HUES6 (cell line): ENCODE measurements at regions not wholly inside any gene's neighbourhood (a gene's known extent, or its start where the extent isn't known, plus 50 kb on each side); places are given as distances from the start of the nearest gene placed in this dataset.

ENCODE experiments used
- H3K27ac ChIP-seq: 2 replicates; pipeline ENCODE4 v1.7.0; 2013; ENCODE audit warnings: low read depth, mild to moderate bottlenecking, low read length, inconsistent platforms
- H3K27me3 ChIP-seq: 2 replicates; pipeline ENCODE4 v1.6.1; 2013; ENCODE audit warnings: low read length; ENCODE audit not compliant: control insufficient read depth, insufficient read depth
- H3K36me3 ChIP-seq: 2 replicates; pipeline ENCODE4 v1.6.1; 2013; ENCODE audit warnings: low read length; ENCODE audit not compliant: control insufficient read depth, insufficient read depth
- H3K4me1 ChIP-seq: 2 replicates; pipeline ENCODE4 v1.6.1; 2013; ENCODE audit warnings: low read length; ENCODE audit not compliant: control insufficient read depth, insufficient read depth
- H3K4me3 ChIP-seq: 2 replicates; pipeline ENCODE4 v1.5.1; 2013; ENCODE audit warnings: low read depth, low read length
- H3K9ac ChIP-seq: one replicate; pipeline ENCODE4 v1.6.1; 2013; ENCODE audit warnings: mild to moderate bottlenecking, low read length
- H3K9me3 ChIP-seq: 2 replicates; pipeline ENCODE4 v1.6.1; 2013; ENCODE audit warnings: low read depth, low read length; ENCODE audit not compliant: control insufficient read depth, insufficient read depth

DNA sequence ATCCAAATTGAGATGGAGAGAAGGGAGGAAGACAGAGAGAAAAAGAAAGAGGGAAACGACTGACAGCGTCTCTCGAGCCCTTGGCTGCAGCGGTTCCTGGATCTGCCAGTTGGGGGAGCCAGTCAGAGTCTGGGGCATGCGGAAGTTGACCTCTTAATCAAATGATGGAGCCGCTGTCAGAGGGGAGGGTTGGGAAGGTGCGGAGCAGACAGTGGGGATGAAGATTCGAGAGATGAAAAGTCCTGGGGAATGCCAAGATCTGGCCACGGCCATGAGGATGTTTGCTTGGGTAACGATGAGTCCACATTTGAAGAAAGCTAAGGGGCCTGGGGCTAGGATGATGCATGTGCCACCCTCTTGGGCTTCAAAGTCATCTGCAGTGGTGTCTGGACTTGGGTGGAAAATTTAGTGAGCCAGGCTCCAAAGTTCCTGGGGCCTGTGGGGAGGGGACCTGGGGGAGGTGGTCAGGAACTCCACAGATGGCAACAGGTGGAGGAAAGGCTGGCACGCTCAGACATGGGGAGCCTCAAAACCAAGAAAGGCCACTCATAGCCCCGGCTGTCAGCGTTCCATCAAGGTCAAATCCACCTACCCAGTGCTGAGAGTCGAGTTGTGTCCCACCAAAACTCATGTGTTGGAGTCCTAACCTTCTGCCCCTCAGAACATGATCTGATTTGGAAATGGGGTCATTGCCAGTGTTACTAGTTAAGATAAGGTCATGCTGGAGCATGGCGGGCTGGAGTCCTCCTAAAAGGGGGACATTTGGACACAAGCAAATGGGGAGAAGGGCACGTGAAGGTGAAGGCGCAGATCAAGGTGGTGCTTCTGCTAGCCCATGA is 200.1 kb downstream of the NDUFA10 start:
- no peak overlapping the region for H3K4me3 ChIP-seq
- peaks cover 2% of the 10 kb centered on the region; the same call in 1 of the 2 replicates for H3K9me3 ChIP-seq
- peaks cover 8% of the 10 kb centered on the region; the same call in 1 of the 2 replicates for H3K27me3 ChIP-seq
- no peak overlapping the region for H3K27ac ChIP-seq
- no peak overlapping the region for H3K9ac ChIP-seq
- peaks cover 4% of the 10 kb centered on the region for H3K4me1 ChIP-seq
- H3K36me3 ChIP-seq = no peaks in the 10 kb centered on the region

DNA sequence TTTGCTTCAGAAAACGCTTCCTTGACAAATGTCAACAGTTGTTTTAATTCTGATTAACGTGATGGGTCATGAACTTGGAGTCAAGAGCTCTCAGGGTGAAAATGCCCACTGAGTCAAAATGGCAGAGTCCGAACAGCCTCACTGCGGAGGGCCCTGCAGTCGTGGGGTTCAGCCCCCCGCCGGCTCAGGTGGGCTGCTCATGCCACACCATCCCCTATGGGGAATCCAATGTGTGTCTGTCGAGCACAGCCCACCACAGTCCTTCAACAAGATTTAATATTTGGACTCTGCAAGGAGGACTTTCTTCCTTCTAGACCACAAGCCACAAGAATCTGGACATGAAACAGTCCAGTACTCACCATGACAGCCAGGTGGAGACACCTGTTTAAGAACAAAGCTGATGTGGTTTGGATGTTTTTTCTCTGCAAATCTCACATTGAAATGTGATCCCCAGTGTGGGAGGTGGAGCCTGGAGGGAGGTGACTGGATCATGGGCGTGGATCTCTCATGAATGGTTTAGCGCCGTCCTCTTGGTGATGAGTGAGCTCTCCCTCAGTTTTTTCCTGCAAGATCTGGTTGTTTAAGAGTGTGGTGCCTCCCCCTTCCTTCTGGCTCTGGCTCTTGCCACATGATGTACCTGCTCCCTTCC is 201.0 kb downstream of the NDUFA10 start:
- Histone ChIP-seq H3K9me3 (peaks cover 2% of the 10 kb centered on the region; the same call in 1 of the 2 replicates), H3K4me3 (no peak overlapping the region), H3K4me1 (peaks cover 4% of the 10 kb centered on the region), H3K27me3 (peaks cover 8% of the 10 kb centered on the region; the same call in 1 of the 2 replicates), H3K36me3 (no peaks in the 10 kb centered on the region), H3K27ac (no peak overlapping the region), H3K9ac (no peak overlapping the region)

DNA sequence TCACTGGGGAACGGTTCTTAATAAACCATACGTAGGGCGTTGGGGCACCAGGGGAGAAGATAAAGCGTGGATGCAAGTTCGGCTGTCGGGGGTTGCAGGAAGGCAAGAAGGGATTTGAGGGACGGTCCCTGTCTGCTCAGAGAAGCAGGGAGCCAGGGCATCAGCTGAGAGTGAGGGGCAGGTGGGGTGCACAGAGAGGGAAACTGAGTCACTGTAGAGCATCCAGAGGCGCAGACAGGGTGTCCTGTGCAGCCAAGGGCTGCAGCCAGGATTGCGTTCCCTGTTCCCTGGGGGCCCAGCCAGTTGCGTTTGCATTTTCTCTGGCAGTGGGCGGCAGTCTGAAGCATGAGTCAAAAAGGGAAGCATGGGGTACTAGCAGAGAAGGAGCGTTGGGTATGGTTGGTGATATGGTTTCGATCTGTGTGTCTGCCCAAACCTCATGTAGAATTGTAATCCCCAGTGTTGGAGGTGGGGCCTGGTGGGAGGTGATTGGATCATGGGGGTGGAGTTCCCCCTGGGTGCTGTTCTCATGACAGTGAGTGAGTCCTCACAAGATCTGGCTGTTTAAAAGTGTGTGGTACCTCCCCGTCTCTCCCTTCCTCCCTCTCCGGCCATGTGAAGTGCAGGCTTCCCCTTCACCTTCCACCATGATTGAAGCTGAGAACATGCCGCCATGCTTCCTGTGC is 202.9 kb downstream of the NDUFA10 start:
- H3K27me3 ChIP-seq = peaks cover 8% of the 10 kb centered on the region; the same call in 1 of the 2 replicates
- H3K4me3 ChIP-seq = no peak overlapping the region
- H3K9ac ChIP-seq = no peak overlapping the region
- H3K4me1 ChIP-seq = peaks cover 4% of the 10 kb centered on the region
- H3K36me3 ChIP-seq = no peaks in the 10 kb centered on the region
- H3K9me3 ChIP-seq = peaks cover 2% of the 10 kb centered on the region; the same call in 1 of the 2 replicates
- no peak overlapping the region for H3K27ac ChIP-seq

- Histone ChIP-seq H3K4me3 (no peak overlapping the region), H3K27ac (no peak overlapping the region), H3K27me3 (peaks cover 8% of the 10 kb centered on the region; the same call in 1 of the 2 replicates), H3K9ac (no peak overlapping the region), H3K36me3 (no peaks in the 10 kb centered on the region), H3K4me1 (peaks cover 4% of the 10 kb centered on the region), H3K9me3 (peaks cover 2% of the 10 kb centered on the region; the same call in 1 of the 2 replicates)
Observed at GRCh38 chr2:239821694-239822075, 203.5 kb downstream of the NDUFA10 start.

DNA sequence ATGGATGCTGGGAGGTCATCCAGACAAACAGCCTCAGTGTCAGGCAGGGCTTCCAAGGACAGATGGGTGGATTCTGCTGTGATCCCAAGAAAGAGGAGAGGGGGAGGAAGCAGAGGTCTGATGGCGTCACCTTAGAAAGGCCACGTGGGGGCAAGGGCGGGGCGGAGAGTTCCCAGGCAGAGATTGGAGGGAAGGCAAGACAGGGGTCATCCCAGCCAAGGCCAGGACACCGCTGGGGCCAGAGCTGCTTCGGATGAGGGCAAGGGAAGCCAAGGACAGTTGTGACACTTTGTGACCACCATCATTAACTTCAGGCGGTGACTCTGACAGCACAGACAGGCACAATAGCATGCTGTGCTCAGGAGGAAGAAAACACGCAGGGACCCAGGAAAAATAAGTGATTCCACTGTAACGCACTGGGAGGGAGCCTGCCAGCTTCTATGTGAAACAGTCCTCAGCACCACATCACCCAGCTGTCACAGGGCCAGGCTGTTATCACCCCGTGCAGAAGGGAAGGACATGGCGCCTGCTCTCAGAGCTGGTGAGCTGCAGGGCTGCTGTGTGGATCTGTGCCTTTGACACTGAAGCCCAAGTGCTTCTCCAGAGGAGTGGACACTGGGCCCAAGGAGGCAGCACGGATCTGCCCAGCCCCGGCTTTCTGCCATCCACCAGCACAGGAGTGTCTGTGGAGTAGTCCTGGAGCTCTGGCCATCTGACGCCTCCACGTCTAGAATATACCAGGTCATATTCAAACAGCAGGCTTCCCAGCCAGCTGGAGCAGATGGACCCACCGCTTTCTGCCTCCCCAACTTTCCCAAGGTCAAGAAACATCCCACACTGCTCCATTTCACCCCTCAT is 204.1 kb downstream of the NDUFA10 start:
- H3K36me3 ChIP-seq = no peaks in the 10 kb centered on the region
- H3K27ac ChIP-seq = no peak overlapping the region
- H3K9me3 ChIP-seq = no peaks in the 10 kb centered on the region
- H3K27me3 ChIP-seq = peaks cover 8% of the 10 kb centered on the region; the same call in 1 of the 2 replicates
- no peak overlapping the region for H3K4me3 ChIP-seq
- no peak overlapping the region for H3K9ac ChIP-seq
- peaks cover 4% of the 10 kb centered on the region for H3K4me1 ChIP-seq

DNA sequence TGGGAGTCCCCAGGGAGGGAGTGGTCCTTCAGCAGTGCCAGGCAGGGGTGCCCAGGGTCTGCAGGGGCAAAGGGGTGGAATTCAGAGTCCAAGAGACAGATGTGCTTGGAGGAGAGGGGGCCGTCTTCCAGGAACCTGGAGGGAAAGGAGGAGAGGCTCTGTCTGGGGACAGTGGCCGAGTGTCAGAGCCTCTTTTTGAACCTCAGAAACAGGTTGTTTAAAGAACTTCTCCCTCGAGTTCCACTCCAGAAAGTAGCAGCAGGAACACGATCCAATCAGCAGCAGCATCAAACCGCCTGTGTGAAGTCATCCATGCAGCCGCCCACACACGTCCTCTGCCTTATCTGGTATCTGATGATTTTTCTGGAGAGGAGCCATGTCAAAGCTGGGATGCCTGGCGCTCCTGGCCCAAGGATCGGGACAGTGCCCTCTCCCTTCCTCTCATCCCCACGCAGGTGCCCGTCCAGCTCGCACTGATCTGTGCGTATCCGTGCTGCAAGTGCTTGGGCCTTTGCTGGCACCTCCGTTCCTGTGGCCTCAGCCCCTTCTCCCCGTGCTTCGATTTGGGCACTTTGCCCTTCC is 205.1 kb downstream of the NDUFA10 start:
- peaks cover 8% of the 10 kb centered on the region; the same call in 1 of the 2 replicates for H3K27me3 ChIP-seq
- H3K4me3 ChIP-seq = no peak overlapping the region

DNA sequence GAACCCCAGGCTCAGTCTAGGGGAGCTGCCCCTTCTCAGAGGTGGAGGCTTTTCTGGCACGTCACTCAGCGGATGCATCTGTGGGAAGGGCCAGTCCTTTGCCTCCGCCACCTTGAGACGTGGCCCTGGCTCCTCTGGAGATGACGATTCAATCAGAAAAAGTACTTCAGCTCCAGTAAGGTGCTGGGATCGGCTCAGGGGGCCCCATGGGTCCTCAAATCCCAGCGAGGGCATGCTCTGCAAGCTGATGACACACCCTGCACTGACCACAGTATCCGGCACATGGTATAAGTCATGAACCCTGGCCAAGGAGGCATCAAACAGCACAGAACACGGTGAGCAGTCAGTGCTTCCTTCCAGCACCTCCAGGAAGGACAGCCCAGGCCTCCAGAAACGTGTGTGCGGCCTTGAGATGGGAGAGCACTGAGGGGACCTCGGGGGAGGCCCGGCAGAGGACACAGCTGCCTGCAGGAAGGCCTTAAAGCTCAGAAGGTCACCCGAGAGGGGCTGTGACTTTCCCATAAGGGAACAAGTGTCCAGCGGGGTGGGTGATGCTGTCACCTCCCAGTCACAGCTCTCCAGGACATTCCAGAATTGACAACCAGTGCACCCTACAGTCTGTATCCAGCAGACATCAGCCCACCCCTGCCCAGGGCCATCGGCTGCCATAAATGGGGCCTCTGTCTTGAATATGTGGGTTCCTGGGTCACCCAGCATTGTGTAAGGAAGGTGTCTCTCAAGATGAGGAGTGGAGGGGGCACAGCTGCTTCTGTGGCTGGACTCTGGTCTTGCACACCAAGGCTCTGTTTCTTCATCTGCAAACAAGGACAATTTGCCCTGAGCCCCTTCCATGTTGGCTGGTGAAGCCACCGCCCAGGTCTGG is 205.8 kb downstream of the NDUFA10 start:
- Histone ChIP-seq H3K4me1 (no peaks in the 10 kb centered on the region; the same call in none of the 2 replicates), H3K27ac (no peak overlapping the region), H3K9me3 (no peaks in the 10 kb centered on the region), H3K27me3 (peaks cover 8% of the 10 kb centered on the region; the same call in 1 of the 2 replicates), H3K4me3 (no peak overlapping the region), H3K36me3 (no peaks in the 10 kb centered on the region), H3K9ac (no peak overlapping the region)

More for the DNA sequence above, 205.1 kb downstream of the NDUFA10 start:
- Histone ChIP-seq H3K36me3 (no peaks in the 10 kb centered on the region), H3K9me3 (no peaks in the 10 kb centered on the region), H3K27ac (no peak overlapping the region), H3K9ac (no peak overlapping the region), H3K4me1 (peaks cover 4% of the 10 kb centered on the region)

- Histone ChIP-seq H3K27me3 (peaks cover 8% of the 10 kb centered on the region; the same call in 1 of the 2 replicates), H3K9ac (no peak overlapping the region), H3K4me3 (no peak overlapping the region), H3K9me3 (no peaks in the 10 kb centered on the region), H3K4me1 (no peaks in the 10 kb centered on the region; the same call in 1 of the 2 replicates), H3K27ac (no peak overlapping the region), H3K36me3 (no peaks in the 10 kb centered on the region)
Observed at GRCh38 chr2:239818531-239819011, 206.6 kb downstream of the NDUFA10 start.

- H3K9me3 ChIP-seq = no peaks in the 10 kb centered on the region
- H3K9ac ChIP-seq = no peak overlapping the region
- no peak overlapping the region for H3K4me3 ChIP-seq
- H3K36me3 ChIP-seq = no peaks in the 10 kb centered on the region
- no peak overlapping the region for H3K27ac ChIP-seq
- H3K4me1 ChIP-seq = no peaks in the 10 kb centered on the region; the same call in 1 of the 2 replicates
- H3K27me3 ChIP-seq = peaks cover 8% of the 10 kb centered on the region; the same call in 1 of the 2 replicates
Observed at GRCh38 chr2:239818086-239818485, 207.1 kb downstream of the NDUFA10 start.
